Uterus (tissue), 3 donors: ENCODE measurements at regions not wholly inside any gene's neighbourhood (a gene's known extent, or its start where the extent isn't known, plus 50 kb on each side); places are given as distances from the start of the nearest gene placed in this dataset.

Experiments used
- DNase-seq, 2 donors: peaks; one replicate each; pipeline ENCODE4 v3.0.0-alpha.2; 2019 to 2020
- H3K27ac ChIP-seq, 2 donors: fragments of 200-600 bp; sonication (generic); 1 replicate in 1 of 2; 2 replicates in 1 of 2; pipeline ENCODE4 v1.5.1; 2016 to 2018
- H3K27me3 ChIP-seq, 2 donors: fragments of 200-600 bp; sonication (generic); one replicate each; pipeline ENCODE4 v1.5.1; 2018 to 2019; ENCODE audit warnings: control low read depth in 1 of 2
- H3K36me3 ChIP-seq, 2 donors: fragments of 200-600 bp; sonication (generic); one replicate each; pipeline ENCODE4 v1.5.1; 2019; ENCODE audit warnings: control low read depth in 1 of 2
- H3K4me1 ChIP-seq, 2 donors: fragments of 200-600 bp; sonication (generic); one replicate each; pipeline ENCODE4 v1.5.1; 2018 to 2019; ENCODE audit warnings: control low read depth in 1 of 2
- H3K4me3 ChIP-seq, 2 donors: fragments of 200-600 bp; sonication (generic); 1 replicate in 1 of 2; 2 replicates in 1 of 2; pipeline ENCODE4 v1.5.1; 2018 to 2019; ENCODE audit warnings: mild to moderate bottlenecking in 1 of 2
- H3K9me3 ChIP-seq, 2 donors: fragments of 200-600 bp; sonication (generic); one replicate each; pipeline ENCODE4 v1.5.1; 2019; ENCODE audit warnings: control low read depth in 1 of 2
- CTCF ChIP-seq, 4 experiments: fragments of 200-600 bp in 2 of 4; fragments of 450-650 bp in 2 of 4; sonication (generic) in 2 of 4; IDR thresholded peaks; one replicate each; pipeline ENCODE4 v1.5.1; 2016 to 2019; ENCODE audit warnings: antibody characterized with exemption in 4 of 4, mild to moderate bottlenecking in 2 of 4, moderate library complexity in 1 of 4
- POLR2A ChIP-seq, 2 donors: fragments of 450-650 bp; IDR thresholded peaks; one replicate each; pipeline ENCODE4 v1.6.1; 2016; ENCODE audit warnings: antibody characterized with exemption in 2 of 2, mild to moderate bottlenecking in 1 of 2, moderate library complexity in 1 of 2
- intact Hi-C: fragments of 100-400 bp; cut with DNase I; formaldehyde crosslinking; loops from one replicate; pipeline ENCODE4 v1.15.1; 2023; ENCODE audit warnings: low total_unique reads
- donor health status: DM: yes; HTN: yes; CAD: no.

GRCh38 chr2:117411983-117412382, 402.5 kb upstream of the DDX18 start:
- intact Hi-C loops = no loop called here
- Histone ChIP-seq H3K27me3 (no peaks in the 10 kb centered on the region), H3K36me3 (no peaks in the 10 kb centered on the region), H3K27ac (no peak overlapping the region), H3K4me3 (no peak overlapping the region), H3K4me1 (no peaks in the 10 kb centered on the region), H3K9me3 (no peaks in the 10 kb centered on the region)
- DNase-seq = no peak
- TF ChIP-seq POLR2A (IDR thresholded peaks at IDR 0.05) (no peak), CTCF (IDR thresholded peaks at IDR 0.05) (no peak)

- Histone ChIP-seq H3K27me3 (no peaks in the 10 kb centered on the region), H3K4me3 (no peak overlapping the region), H3K9me3 (no peaks in the 10 kb centered on the region), H3K27ac (no peak overlapping the region), H3K36me3 (no peaks in the 10 kb centered on the region), H3K4me1 (no peaks in the 10 kb centered on the region)
- intact Hi-C loops = no loop called here
- no peak for TF ChIP-seq POLR2A (IDR thresholded peaks at IDR 0.05)
- no peak for TF ChIP-seq CTCF (IDR thresholded peaks at IDR 0.05)
- no peak for DNase-seq
These were observed 381.7 kb upstream of the DDX18 start for GRCh38 chr2:117432746-117433145.

DNA sequence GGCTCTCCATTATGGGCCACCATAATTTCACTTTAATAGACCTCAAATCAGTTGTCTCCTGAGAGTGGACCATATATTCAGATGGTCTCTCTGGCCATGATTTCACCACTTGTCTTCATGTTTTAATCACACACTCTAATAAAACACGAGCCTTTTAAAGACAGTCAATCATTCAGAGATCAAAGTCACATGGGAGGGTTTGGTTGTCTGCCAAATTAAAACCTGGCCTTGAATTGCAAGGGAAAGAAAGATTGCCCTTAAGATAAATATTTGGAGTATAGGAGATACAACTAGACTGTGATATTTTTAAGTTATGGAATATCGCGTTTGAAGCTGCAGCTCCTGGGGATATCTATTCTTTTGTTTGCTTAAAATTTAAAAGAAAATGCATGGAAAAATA, 377.8 kb upstream of the DDX18 start:
- Histone ChIP-seq H3K36me3 (no peaks in the 10 kb centered on the region), H3K4me1 (no peaks in the 10 kb centered on the region), H3K27me3 (no peaks in the 10 kb centered on the region), H3K27ac (no peak overlapping the region), H3K4me3 (no peak overlapping the region), H3K9me3 (no peaks in the 10 kb centered on the region)
- intact Hi-C loops = no loop called here
- TF ChIP-seq CTCF (IDR thresholded peaks at IDR 0.05) (no peak), POLR2A (IDR thresholded peaks at IDR 0.05) (no peak)
- no peak for DNase-seq

GRCh38 chr2:117470311-117471095, 344.0 kb upstream of the DDX18 start:
- Histone ChIP-seq H3K9me3 (no peaks in the 10 kb centered on the region), H3K36me3 (no peaks in the 10 kb centered on the region), H3K4me1 (no peaks in the 10 kb centered on the region), H3K4me3 (no peak overlapping the region), H3K27ac (no peak overlapping the region), H3K27me3 (no peaks in the 10 kb centered on the region)
- DNase-seq = no peak
- TF ChIP-seq CTCF (IDR thresholded peaks at IDR 0.05) = peak in 3 of 4 experiments; percentile 9 to 34 (median 30)
- TF ChIP-seq POLR2A (IDR thresholded peaks at IDR 0.05) = no peak
- intact Hi-C loops = no loop called here

- no peak for TF ChIP-seq CTCF (IDR thresholded peaks at IDR 0.05)
- TF ChIP-seq POLR2A (IDR thresholded peaks at IDR 0.05) = no peak
- H3K27ac ChIP-seq = no peak overlapping the region
- peaks cover 0 to 3% of the 10 kb centered on the region in 2 donors for H3K9me3 ChIP-seq
- no peaks in the 10 kb centered on the region for H3K27me3 ChIP-seq
- H3K4me1 ChIP-seq = no peaks in the 10 kb centered on the region
- H3K36me3 ChIP-seq = no peaks in the 10 kb centered on the region
- no peak overlapping the region for H3K4me3 ChIP-seq
- DNase-seq = no peak
- intact Hi-C loops = no loop called here
These were observed 332.9 kb upstream of the DDX18 start for GRCh38 chr2:117481608-117482007.
